ENCODE measurements at regions not wholly inside any gene's neighbourhood (a gene's known extent, or its start where the extent isn't known, plus 50 kb on each side); places are given as distances from the start of the nearest gene placed in this dataset.
A peak's percentile ranks its signal among the peaks of the same experiment; 100 is the strongest.
"Not testable (repeated sequence)": the region's sequence is repeated elsewhere in the genome, so short reads cannot be mapped to it uniquely, and the experiment has no call there.

DNA sequence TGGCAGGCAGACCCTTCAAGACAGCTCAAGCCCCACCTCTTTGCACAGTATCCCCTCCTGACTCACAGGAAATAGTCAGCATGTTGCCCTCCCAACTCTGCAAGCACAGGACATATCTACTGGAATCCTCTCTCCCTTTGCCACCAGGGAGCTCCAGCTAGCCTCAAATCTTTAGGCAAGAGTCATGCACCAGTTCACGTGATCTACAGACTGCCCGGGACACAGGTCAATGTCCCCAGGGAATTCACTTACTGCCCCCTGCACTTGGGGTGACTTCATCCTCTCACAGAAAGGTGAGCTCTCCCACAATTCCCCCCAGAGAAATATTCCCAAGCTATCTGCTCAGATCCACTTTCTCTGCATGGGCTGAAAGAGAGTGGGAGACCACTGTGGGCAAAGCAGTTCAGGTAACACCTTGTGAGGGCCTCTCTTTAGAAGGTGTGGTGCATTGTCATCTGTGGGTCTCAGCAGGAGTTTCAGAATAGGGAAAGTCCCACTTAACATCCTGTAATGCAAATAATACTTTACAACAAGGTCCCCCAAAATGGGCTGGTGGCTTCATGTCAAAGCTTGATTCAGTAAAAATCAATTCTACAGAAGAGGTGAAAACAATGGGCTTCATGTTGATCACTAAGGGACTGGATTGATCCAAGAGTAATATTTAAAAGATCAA is 129.9 kb downstream of the NOC3L start:
- no peak for DNase-seq

DNA sequence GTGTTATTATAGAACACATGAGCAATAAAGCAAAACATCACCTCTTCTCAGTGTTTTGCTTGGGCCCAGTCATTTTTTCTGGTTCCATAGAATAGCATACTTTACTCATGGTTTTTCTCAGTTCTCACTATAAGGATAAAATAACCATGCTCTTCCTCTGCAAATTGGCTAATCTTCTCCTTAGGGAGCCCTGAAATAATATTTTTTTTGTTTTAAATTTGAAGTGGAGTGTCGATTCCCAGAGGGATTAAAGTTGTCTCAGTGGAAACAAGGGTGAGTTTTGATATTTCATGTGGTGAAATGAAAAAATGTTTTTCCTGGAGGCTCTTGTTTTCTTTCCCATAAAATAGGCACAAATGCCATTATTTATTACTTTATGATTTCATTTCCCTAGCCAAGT is 127.3 kb downstream of the NOC3L start:
- DNase-seq = no peak

DNA sequence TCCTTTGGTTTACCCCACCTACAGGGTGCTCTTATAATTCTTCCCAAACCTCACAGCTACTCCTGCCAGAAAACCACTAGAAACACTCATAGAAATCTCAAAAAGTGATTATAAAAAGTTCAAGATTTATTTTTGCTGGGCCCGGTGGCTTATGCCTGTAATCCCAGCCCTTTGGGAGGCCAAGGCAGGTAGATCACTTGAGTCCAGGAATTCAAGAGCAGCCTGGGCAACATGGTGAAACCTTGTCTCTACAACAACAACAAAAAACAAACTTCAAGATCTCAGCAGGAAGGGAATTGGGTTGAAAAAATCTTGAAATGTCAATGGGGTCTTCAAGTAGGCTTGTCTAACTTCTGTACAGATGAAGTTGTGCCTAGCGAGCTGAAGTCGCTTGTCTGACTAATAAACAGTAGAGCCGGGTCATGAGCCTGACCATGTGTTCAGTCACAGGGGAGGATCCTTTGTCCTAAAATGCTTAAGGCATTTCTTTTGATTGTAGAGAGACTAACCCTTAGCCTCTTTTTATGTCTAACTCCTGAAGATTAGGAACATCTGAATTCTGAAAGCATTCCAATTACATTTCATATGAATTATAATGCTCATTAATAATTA is 124.6 kb downstream of the NOC3L start:
- DNase-seq = no peak

DNA sequence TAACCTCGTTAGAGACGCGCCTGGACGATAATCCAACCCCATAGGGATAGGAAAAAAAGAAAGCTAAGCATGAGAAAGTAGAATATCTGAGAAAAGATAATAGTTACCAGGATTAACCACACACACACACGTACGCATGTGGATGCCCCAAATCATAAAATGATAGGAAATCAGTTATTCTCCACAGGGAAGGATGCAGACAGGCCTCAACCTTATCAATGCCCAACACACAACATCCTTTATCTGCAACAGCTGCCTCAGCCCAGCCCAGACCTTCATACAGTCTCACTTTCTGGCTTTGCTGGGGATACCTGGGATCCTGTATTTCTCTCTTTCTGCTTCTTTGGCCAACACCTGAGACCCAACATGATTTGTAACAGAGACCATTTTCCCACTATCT is 123.0 kb downstream of the NOC3L start:
- DNase-seq = no peak

GRCh38 chr10:94240491-94240890 is 122.2 kb downstream of the NOC3L start:
- DNase-seq = no peak

DNA sequence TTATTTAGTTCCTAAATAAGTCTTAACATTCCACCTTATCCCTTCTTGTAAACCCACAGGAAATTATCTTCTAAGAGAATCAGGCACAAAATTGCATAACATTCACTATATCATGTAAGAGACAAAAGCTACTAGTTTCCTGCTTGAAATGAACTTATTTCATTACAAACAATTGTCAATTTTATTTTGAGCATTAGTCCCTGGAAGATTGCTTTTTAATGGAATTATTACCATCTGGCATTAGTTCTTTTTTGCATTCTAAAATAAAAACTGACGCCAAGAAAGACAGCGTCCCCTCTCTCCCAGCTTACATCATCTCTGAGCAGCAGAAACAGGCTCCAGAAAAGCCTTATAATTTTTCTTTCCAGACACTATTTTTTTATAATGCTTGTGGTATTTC is 121.8 kb downstream of the NOC3L start:
- no peak for DNase-seq

DNA sequence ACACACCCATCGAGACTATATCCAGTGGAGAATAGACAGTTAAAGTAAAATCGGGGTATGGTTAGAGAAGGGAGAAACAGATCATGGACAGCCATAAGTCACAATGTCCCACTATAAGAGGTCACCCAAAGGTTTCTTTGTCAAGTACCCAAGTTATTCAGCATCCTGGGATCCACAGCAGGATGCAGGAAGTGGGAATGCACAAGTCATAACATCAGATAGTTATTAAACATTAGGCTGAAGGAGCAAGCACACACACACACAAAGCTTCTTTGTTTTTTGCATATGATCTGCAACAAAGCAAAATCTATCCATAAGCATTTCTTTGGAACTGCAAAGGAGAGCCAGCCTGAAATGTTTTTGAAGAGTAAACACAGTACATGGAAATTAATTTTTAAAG is 111.6 kb downstream of the NOC3L start:
- no peak for DNase-seq

DNA sequence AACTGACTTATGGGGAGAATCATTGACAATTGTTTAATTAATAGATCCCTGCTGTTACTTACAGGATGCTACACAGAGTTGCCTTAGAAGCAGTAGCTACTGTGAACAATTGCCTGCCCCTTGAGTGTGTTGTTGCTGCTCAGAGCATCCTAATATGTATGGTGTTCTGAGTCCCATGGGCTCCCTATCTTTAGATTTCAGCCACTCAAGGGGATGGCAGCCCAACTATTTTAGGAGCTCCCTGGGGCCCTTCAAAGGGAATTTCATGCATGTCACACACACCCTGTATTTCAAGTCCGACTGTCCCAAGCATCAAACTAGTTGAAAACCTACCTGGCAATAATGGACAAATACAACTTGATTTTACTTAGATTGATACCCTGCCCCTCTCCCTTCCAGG is 111.2 kb downstream of the NOC3L start:
- no peak for DNase-seq

GRCh38 chr10:94257407-94257806 is 105.3 kb downstream of the NOC3L start:
- not testable (repeated sequence) for DNase-seq

DNA sequence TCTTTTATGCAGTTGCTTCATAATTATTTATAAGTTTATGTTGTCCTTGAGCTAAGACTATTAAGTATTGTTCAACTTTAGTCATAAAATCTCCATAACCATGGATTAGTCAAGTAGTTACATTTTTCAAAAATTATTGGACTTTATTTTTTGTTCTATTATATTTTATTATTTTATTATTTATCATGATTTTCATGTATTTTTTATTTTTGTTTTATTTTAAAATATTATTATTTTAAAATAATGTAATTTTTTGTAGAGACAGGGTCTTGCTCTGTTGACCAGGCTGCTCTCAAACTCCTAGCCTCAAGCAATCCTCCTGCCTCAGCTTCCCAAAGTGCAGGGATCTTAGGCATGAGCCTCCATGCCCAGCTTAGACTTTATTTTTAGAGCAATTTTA is 102.3 kb downstream of the NOC3L start:
- DNase-seq = no peak

GRCh38 chr10:94264085-94264484 is 98.7 kb downstream of the NOC3L start:
- no peak for DNase-seq

DNA sequence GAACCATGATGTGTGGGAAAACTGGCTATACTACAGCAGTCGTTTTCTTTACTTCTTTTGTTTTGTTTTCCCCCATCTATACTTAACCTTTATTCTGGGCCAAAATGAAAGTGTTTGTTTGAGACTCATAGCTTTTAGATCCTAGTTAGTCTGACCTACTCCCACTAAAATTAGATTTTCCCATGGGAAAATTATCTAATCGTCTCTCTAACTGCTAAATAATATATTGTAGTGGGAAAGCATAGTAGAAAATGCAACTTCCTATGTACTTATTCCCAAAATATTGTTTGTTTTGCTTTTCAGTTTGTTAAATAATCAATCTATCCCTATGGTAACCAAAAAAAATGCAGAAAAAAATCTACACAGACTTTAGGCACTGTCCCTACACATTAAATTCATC is 96.6 kb downstream of the NOC3L start:
- DNase-seq = no peak

GRCh38 chr10:94268652-94269051 is 94.1 kb downstream of the NOC3L start:
- peak; percentile 2 for DNase-seq

DNA sequence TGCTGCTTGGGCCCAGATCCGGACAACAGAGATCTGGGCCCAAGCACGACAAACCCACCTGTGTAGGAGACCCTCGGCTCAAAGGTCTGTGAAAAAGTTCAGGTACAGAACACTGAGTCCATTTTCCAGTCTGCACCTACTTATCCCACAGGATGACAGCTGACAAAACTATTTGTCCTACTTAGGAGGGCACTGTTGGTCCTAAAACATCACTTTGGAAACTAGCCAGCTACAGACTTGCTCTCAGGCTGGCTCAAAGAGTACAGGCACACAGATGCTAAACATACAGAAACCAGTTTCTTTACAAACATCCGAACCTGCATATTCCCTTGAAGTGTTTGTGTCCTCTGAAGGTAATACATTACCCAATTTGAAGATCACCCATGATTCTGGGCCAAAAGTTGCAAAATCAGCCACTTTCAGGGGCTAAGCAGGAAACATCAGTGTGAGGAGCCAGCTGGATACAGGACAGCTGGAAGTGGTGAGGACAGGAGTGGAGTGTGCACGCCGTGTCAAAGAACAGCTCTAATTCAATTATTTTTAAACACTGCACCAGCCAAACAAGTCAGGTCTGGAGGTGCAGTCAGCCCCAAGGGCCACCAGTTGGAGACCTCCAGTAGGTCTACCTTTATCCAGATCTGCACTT is 88.5 kb downstream of the NOC3L start:
- no peak for DNase-seq

DNA sequence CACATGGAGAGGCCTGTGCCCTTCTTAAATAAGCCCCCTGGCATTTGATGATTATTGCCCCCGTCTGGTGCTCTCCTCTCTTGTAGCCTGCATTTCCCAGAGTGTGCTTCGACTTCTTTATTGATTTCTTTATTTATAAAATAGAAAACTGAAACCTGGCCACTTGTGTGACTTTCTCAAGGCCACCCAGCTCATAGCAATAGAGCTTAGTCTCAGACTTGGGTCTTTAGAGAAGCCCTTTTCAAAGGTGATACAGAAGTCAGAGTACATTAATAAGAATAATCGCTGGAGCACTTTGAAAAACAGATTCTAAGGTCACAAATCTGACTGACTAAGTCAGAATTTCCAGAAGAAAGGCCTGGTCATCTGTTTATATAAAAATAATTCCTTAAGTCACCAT is 86.6 kb downstream of the NOC3L start:
- no peak for DNase-seq

GRCh38 chr10:94277450-94277849 is 85.3 kb downstream of the NOC3L start:
- DNase-seq = no peak

- DNase-seq = peak; percentile 42
These were observed 82.7 kb downstream of the NOC3L start for GRCh38 chr10:94279835-94280709.

DNA sequence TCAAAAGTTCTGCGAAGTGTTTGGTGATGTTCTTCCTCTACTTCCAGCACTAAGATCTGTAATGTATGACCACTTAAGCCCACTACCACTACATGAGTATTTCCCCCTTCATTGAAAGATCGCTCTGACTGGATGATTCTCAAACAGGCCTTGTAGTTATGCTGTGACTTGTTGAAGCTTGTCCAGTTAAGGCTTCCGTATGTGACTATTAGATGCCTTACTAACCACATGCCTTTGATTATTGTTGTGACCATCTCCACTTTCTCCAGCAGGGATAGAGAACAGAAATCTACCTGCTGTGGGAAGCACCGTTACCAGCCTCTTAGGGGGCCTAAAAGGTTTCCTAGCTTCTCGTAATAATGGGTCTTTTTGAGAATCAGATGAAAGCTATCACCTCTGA is 81.1 kb downstream of the NOC3L start:
- no peak for DNase-seq

DNA sequence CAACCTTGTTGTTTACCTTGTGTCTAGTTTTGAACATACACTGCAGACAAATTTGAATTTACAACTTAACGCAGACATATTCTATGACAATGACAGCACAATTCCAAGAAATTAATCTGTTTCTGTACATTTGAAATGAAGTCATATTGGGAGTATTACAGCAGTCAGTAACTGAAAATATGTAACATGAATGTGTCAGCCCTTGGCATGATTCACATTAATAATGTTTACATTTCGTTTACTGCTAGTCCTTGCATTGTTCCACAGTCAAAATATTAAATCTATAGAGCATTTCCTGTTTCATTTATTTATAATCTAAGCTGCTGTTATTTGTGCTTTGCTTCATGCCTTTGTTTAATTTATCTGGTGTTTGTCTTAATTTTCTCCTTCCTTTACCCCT is 80.4 kb downstream of the NOC3L start:
- no peak for DNase-seq
